ENCODE measurements at regions not wholly inside any gene's neighbourhood (a gene's known extent, or its start where the extent isn't known, plus 50 kb on each side); places are given as distances from the start of the nearest gene placed in this dataset.

GRCh38 chr16:86831366-86831765 is 253.0 kb downstream of the FOXL1 start:
- Histone ChIP-seq H3K27me3 (ENCODE audit: insufficient read depth in 3 of 3, low read length in 2 of 3) (peaks cover 0 to 27% (median 3%) of the 10 kb centered on the region in 3 donors), H3K9me3 (no peaks in the 10 kb centered on the region), H3K27ac (no peak overlapping the region), H3K4me1 (no peaks in the 10 kb centered on the region), H3K4me3 (no peak overlapping the region), H3K36me3 (ENCODE audit: insufficient read depth in 1 of 2, low read depth in 1 of 2) (no peaks in the 10 kb centered on the region)
- intact Hi-C loops (cut with DNase I) = no loop called here
- no peak for DNase-seq
- TF ChIP-seq, protein P1, sequence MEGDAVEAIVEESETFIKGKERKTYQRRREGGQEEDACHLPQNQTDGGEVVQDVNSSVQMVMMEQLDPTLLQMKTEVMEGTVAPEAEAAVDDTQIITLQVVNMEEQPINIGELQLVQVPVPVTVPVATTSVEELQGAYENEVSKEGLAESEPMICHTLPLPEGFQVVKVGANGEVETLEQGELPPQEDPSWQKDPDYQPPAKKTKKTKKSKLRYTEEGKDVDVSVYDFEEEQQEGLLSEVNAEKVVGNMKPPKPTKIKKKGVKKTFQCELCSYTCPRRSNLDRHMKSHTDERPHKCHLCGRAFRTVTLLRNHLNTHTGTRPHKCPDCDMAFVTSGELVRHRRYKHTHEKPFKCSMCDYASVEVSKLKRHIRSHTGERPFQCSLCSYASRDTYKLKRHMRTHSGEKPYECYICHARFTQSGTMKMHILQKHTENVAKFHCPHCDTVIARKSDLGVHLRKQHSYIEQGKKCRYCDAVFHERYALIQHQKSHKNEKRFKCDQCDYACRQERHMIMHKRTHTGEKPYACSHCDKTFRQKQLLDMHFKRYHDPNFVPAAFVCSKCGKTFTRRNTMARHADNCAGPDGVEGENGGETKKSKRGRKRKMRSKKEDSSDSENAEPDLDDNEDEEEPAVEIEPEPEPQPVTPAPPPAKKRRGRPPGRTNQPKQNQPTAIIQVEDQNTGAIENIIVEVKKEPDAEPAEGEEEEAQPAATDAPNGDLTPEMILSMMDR (IDR thresholded peaks at IDR 0.05) = no peak
- ATAC-seq = no peak
- WGBS, 3 donors = 82 to 88% (median 83%) methylated on average over 5 of the region's 5 CpGs

GRCh38 chr16:86833136-86833535 is 254.8 kb downstream of the FOXL1 start:
- H3K4me1 ChIP-seq = no peaks in the 10 kb centered on the region
- intact Hi-C loops (cut with DNase I) = no loop called here
- WGBS, 3 donors = 11 to 32% (median 16%) methylated on average over 9 of the region's 9 CpGs
- ATAC-seq = no peak
- H3K27ac ChIP-seq = no peak overlapping the region
- TF ChIP-seq, protein P1 (IDR thresholded peaks at IDR 0.05) = no peak
- no peak for DNase-seq
- H3K27me3 ChIP-seq (ENCODE audit: insufficient read depth in 3 of 3, low read length in 2 of 3) = peaks cover 0 to 9% (median 2%) of the 10 kb centered on the region in 3 donors
- H3K4me3 ChIP-seq = no peak overlapping the region
- no peaks in the 10 kb centered on the region for H3K36me3 ChIP-seq (ENCODE audit: insufficient read depth in 1 of 2, low read depth in 1 of 2)
- H3K9me3 ChIP-seq = no peaks in the 10 kb centered on the region

DNA sequence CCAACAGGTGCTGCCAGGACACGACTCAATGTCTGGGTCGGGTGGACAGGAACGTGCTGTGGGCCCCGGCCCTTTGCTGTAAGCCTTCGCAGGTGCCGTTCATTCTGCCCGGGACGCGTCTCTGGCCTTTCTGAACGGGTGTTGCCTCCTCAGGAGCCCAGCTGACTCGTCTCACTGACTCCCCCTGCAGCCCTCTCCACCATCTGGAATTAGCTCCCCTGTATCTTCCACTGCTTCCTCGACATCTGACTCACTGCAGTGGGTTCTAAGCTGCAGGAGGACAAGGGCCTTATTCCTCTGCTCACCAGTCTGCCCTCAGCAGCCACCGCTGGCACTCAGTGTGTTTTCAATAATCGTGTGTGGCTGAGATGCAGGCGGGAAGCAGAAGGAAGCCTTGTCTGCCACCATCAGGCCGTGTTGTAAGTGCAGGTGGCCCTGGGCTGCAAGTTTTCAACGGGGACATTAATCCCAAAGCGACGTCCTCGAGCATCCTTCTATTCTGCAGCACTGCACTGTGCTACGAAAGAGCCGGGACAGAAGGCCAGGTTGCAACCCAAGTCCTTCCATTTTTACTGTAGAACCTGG is 256.2 kb downstream of the FOXL1 start:
- WGBS, 3 donors = 41 to 54% (median 50%) methylated on average over 22 of the region's 22 CpGs
- no peaks in the 10 kb centered on the region for H3K4me1 ChIP-seq
- peak in 2 of 4 donors; percentile 33 to 43 for ATAC-seq
- intact Hi-C loops (cut with DNase I) = no loop called here
- no peak for DNase-seq
- H3K27ac ChIP-seq = no peak overlapping the region
- TF ChIP-seq, protein P1 (IDR thresholded peaks at IDR 0.05) = no peak
- no peaks in the 10 kb centered on the region for H3K9me3 ChIP-seq
- no peaks in the 10 kb centered on the region for H3K27me3 ChIP-seq (ENCODE audit: insufficient read depth in 3 of 3, low read length in 2 of 3)
- H3K4me3 ChIP-seq = no peak overlapping the region
- no peaks in the 10 kb centered on the region for H3K36me3 ChIP-seq (ENCODE audit: insufficient read depth in 1 of 2, low read depth in 1 of 2)

GRCh38 chr16:86835982-86836381 is 257.6 kb downstream of the FOXL1 start:
- no peak for ATAC-seq
- H3K9me3 ChIP-seq = no peaks in the 10 kb centered on the region
- H3K4me1 ChIP-seq = no peaks in the 10 kb centered on the region
- intact Hi-C loops (cut with DNase I) = no loop called here
- TF ChIP-seq, protein P1 (IDR thresholded peaks at IDR 0.05) = no peak
- no peak overlapping the region for H3K27ac ChIP-seq
- WGBS, 3 donors = 68 to 79% (median 70%) methylated on average over 14 to 15 of the region's 18 CpGs
- no peak for DNase-seq
- H3K4me3 ChIP-seq = no peak overlapping the region
- H3K36me3 ChIP-seq (ENCODE audit: insufficient read depth in 1 of 2, low read depth in 1 of 2) = no peaks in the 10 kb centered on the region
- H3K27me3 ChIP-seq (ENCODE audit: insufficient read depth in 3 of 3, low read length in 2 of 3) = no peaks in the 10 kb centered on the region

Measured in psoas muscle (tissue), 7 donors.